Fibroblast of the aortic adventitia (primary cell): ENCODE measurements at regions not wholly inside any gene's neighbourhood (a gene's known extent, or its start where the extent isn't known, plus 50 kb on each side); places are given as distances from the start of the nearest gene placed in this dataset.

Experiments
- DNase-seq: peaks from one replicate; pipeline ENCODE4 v3.0.0-alpha.2; 2010; ENCODE audit warnings: low read depth
- H3K4me3 ChIP-seq: 2 replicates; pipeline ENCODE4 v1.5.1; 2011; ENCODE audit warnings: low read depth, mild to moderate bottlenecking, control low read depth, low read length, moderate library complexity
- CTCF ChIP-seq: IDR thresholded peaks from 2 replicates; pipeline ENCODE4 v1.5.1; 2011; ENCODE audit warnings: mild to moderate bottlenecking, low read length, control low read depth, inconsistent platforms; ENCODE audit not compliant: insufficient read depth

- DNase-seq: no peak
- no peak for TF ChIP-seq CTCF
Measured at GRCh38 chr4:31585503-31585902, 865.3 kb downstream of the PCDH7 start.

GRCh38 chr4:31592293-31592692, 872.1 kb downstream of the PCDH7 start:
- TF ChIP-seq CTCF: no peak
- DNase-seq: no peak
- H3K4me3 ChIP-seq: no peak overlapping the region

More at GRCh38 chr4:31585503-31585902, 865.3 kb downstream of the PCDH7 start:
- H3K4me3 ChIP-seq: no peak overlapping the region

GRCh38 chr4:31595496-31595895, 875.3 kb downstream of the PCDH7 start:
- H3K4me3 ChIP-seq: no peak overlapping the region
- TF ChIP-seq CTCF: no peak
- DNase-seq: no peak

DNA sequence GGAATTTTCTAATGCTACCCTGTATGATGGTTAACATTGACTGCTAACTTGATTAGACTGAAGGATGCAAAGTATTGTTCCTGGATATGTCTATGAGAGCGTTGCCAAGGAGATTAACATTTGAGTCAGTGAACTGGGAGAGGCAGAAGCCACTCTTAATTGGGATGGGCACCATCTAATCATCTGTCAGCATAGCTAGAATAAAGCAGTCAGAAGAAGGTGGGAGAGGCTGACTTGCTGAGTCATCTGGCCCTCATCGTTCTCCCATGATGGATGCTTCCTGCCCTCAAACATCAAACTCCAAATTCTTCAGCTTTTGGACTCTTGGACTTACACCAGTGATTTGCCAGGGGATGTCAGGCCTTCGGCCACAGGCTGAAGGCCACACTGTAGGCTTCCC, 878.5 kb downstream of the PCDH7 start:
- no peak for TF ChIP-seq CTCF
- no peak for DNase-seq

DNA sequence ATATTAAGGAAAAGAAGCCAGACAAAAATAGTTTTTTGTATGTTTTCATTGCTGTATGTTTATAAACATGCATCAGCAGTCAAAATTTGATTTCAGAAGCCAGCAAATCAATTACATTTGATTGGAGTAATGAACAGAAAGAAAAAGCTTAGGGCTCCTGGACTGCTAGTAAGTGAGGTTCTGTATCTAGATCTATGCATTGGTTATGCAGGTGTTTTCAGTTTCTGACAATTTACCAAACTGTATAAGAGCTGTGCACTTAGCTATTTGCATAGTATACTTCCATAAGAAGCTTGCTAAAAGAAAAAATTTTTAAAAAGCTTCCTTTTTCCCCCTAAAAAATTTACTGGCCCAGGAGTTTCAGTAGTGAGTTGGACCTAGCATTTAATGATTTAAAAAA, 881.6 kb downstream of the PCDH7 start:
- no peak for DNase-seq
- no peak overlapping the region for H3K4me3 ChIP-seq
- TF ChIP-seq CTCF: no peak

More for the DNA sequence above, 878.5 kb downstream of the PCDH7 start:
- no peak overlapping the region for H3K4me3 ChIP-seq

- DNase-seq: no peak
- no peak for TF ChIP-seq CTCF
- no peak overlapping the region for H3K4me3 ChIP-seq
Measured at GRCh38 chr4:31613946-31614623, 893.9 kb downstream of the PCDH7 start.

DNA sequence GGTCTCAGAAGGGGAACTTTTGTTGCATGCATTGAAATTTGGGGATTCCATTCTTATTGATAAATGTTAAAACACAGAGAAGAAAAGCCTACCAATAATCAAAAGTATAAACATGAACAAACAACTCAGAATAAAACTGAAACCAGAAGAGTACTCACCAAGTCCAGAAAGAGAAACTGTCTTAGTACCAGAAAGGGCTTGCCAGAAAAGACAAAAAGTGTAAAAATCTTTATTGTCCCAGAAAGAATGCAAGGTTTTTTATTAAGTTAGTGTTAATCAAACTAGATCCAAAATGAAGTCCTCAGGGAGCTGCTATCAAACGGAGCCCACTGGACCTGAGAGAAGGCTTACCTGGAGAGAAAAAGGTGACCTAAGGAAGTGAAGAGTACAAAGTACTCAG, 897.5 kb downstream of the PCDH7 start:
- no peak for DNase-seq
- TF ChIP-seq CTCF: no peak
- no peak overlapping the region for H3K4me3 ChIP-seq
